ENCODE measurements at regions not wholly inside any gene's neighbourhood (a gene's known extent, or its start where the extent isn't known, plus 50 kb on each side); places are given as distances from the start of the nearest gene placed in this dataset.
"Not testable (repeated sequence)": the region's sequence is repeated elsewhere in the genome, so short reads cannot be mapped to it uniquely, and the experiment has no call there.

DNA sequence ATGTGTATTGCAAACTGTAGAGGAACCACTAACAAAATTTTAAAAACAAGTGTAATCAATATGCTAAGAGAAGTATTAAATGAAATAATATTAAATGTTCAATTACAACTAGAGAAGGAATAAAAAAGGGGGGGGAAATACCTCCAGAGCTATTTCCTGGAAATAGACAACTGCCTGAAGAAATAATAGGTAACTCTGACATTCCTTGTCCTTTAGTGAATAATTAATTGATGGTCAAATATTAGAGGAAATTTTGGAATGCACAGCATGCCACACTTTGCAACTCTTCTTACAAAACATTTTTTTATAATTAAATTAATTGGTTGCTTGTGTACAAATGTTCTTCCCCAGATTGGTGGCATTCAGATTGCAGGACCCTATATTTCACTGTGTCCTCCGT is 342.6 kb upstream of the COL8A1 start:
- H3K36me3 ChIP-seq (ENCODE audit: insufficient read depth), result no peaks in the 10 kb centered on the region
- TF ChIP-seq, protein P1, sequence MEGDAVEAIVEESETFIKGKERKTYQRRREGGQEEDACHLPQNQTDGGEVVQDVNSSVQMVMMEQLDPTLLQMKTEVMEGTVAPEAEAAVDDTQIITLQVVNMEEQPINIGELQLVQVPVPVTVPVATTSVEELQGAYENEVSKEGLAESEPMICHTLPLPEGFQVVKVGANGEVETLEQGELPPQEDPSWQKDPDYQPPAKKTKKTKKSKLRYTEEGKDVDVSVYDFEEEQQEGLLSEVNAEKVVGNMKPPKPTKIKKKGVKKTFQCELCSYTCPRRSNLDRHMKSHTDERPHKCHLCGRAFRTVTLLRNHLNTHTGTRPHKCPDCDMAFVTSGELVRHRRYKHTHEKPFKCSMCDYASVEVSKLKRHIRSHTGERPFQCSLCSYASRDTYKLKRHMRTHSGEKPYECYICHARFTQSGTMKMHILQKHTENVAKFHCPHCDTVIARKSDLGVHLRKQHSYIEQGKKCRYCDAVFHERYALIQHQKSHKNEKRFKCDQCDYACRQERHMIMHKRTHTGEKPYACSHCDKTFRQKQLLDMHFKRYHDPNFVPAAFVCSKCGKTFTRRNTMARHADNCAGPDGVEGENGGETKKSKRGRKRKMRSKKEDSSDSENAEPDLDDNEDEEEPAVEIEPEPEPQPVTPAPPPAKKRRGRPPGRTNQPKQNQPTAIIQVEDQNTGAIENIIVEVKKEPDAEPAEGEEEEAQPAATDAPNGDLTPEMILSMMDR (conservative IDR thresholded peaks at IDR 0.05; ENCODE audit: low read depth, low read length), result no peak
- no peak overlapping the region for H3K27ac ChIP-seq
- no peaks in the 10 kb centered on the region for H3K79me2 ChIP-seq (ENCODE audit: insufficient read depth, low read depth)
- no peak overlapping the region for H2AFZ ChIP-seq (ENCODE audit: low read depth)
- H3K4me3 ChIP-seq (IDR thresholded peaks at IDR 0.05; ENCODE audit: insufficient read depth, low read depth, low read length), result no peak overlapping the region
- no peak overlapping the region for H3K4me2 ChIP-seq
- H3K4me1 ChIP-seq (ENCODE audit: low read depth, poor library complexity, severe bottlenecking), result peaks cover 17% of the 10 kb centered on the region
- no peaks in the 10 kb centered on the region for H3K27me3 ChIP-seq (ENCODE audit: insufficient read depth, low read depth)
- no peak overlapping the region for H3K9ac ChIP-seq
- H4K20me1 ChIP-seq (ENCODE audit: insufficient read depth), result no peaks in the 10 kb centered on the region

- H3K79me2 ChIP-seq (ENCODE audit: insufficient read depth, low read depth); H3K27me3 ChIP-seq (ENCODE audit: insufficient read depth, low read depth); H4K20me1 ChIP-seq (ENCODE audit: insufficient read depth); H3K36me3 ChIP-seq (ENCODE audit: insufficient read depth): not testable (repeated sequence)
- Histone ChIP-seq H3K4me3 (IDR thresholded peaks at IDR 0.05; ENCODE audit: insufficient read depth, low read depth, low read length) (peak overlapping the region; percentile 34), H3K27ac (peak overlapping the region; percentile 74), H3K4me1 (ENCODE audit: low read depth, poor library complexity, severe bottlenecking) (peaks cover 17% of the 10 kb centered on the region), H2AFZ (ENCODE audit: low read depth) (peak overlapping the region; percentile 74), H3K4me2 (peak overlapping the region; percentile 66), H3K9ac (peak overlapping the region; percentile 54)
Measured at GRCh38 chr3:99294092-99294491, 344.3 kb upstream of the COL8A1 start.

DNA sequence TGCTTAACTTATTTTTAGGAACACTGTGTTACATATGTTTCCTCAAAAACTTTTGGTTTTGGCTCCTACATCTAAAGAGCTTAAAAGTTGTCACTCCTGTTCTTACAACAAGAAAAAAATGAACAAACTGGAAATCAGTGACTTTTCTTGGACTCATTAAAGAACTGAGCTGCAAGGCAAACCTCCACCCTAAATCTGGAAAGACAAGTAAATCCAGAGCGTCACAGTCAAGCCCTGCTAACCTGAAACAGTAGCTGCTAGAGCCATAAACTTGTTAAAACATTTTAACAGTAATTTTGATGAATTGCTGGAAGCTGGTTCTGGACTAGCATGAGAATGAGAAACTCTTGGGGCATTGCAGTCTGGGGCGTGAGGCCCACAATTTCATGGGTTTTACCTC is 350.5 kb upstream of the COL8A1 start:
- Histone ChIP-seq H3K27ac (no peak overlapping the region), H3K27me3 (ENCODE audit: insufficient read depth, low read depth) (no peaks in the 10 kb centered on the region), H4K20me1 (ENCODE audit: insufficient read depth) (no peaks in the 10 kb centered on the region), H3K4me2 (no peak overlapping the region), H3K4me3 (IDR thresholded peaks at IDR 0.05; ENCODE audit: insufficient read depth, low read depth, low read length) (no peak overlapping the region), H2AFZ (ENCODE audit: low read depth) (no peak overlapping the region), H3K79me2 (ENCODE audit: insufficient read depth, low read depth) (no peaks in the 10 kb centered on the region), H3K9ac (no peak overlapping the region), H3K36me3 (ENCODE audit: insufficient read depth) (no peaks in the 10 kb centered on the region), H3K4me1 (ENCODE audit: low read depth, poor library complexity, severe bottlenecking) (no peaks in the 10 kb centered on the region)
- TF ChIP-seq, protein P1 (conservative IDR thresholded peaks at IDR 0.05; ENCODE audit: low read depth, low read length), result no peak

- no peaks in the 10 kb centered on the region for H3K36me3 ChIP-seq (ENCODE audit: insufficient read depth)
- TF ChIP-seq, protein P1 (conservative IDR thresholded peaks at IDR 0.05; ENCODE audit: low read depth, low read length), result no peak
- H3K79me2 ChIP-seq (ENCODE audit: insufficient read depth, low read depth), result no peaks in the 10 kb centered on the region
Measured at GRCh38 chr3:99286266-99286845, 352.0 kb upstream of the COL8A1 start.

GRCh38 chr3:99269606-99270351 is 368.3 kb upstream of the DCBLD2 start:
- Histone ChIP-seq H3K4me3 (IDR thresholded peaks at IDR 0.05; ENCODE audit: insufficient read depth, low read depth, low read length) (no peak overlapping the region), H3K9ac (no peak overlapping the region), H3K79me2 (ENCODE audit: insufficient read depth, low read depth) (no peaks in the 10 kb centered on the region), H4K20me1 (ENCODE audit: insufficient read depth) (no peaks in the 10 kb centered on the region), H3K4me2 (no peak overlapping the region), H3K27me3 (ENCODE audit: insufficient read depth, low read depth) (no peaks in the 10 kb centered on the region), H2AFZ (ENCODE audit: low read depth) (no peak overlapping the region), H3K36me3 (ENCODE audit: insufficient read depth) (no peaks in the 10 kb centered on the region), H3K27ac (no peak overlapping the region), H3K4me1 (ENCODE audit: low read depth, poor library complexity, severe bottlenecking) (no peaks in the 10 kb centered on the region)
- TF ChIP-seq, protein P1 (conservative IDR thresholded peaks at IDR 0.05; ENCODE audit: low read depth, low read length), result no peak

More at GRCh38 chr3:99286266-99286845, 352.0 kb upstream of the COL8A1 start:
- H3K27me3 ChIP-seq (ENCODE audit: insufficient read depth, low read depth), result no peaks in the 10 kb centered on the region
- no peak overlapping the region for H2AFZ ChIP-seq (ENCODE audit: low read depth)
- H3K4me3 ChIP-seq (IDR thresholded peaks at IDR 0.05; ENCODE audit: insufficient read depth, low read depth, low read length), result no peak overlapping the region
- H3K27ac ChIP-seq, result no peak overlapping the region
- H3K9ac ChIP-seq, result no peak overlapping the region
- H4K20me1 ChIP-seq (ENCODE audit: insufficient read depth), result no peaks in the 10 kb centered on the region
- H3K4me1 ChIP-seq (ENCODE audit: low read depth, poor library complexity, severe bottlenecking), result no peaks in the 10 kb centered on the region
- no peak overlapping the region for H3K4me2 ChIP-seq
